Fibroblast of the aortic adventitia (primary cell): ENCODE measurements at regions not wholly inside any gene's neighbourhood (a gene's known extent, or its start where the extent isn't known, plus 50 kb on each side); places are given as distances from the start of the nearest gene placed in this dataset.

ENCODE experiments used
- DNase-seq: peaks from one replicate; pipeline ENCODE4 v3.0.0-alpha.2; 2010; ENCODE audit warnings: low read depth
- H3K4me3 ChIP-seq: 2 replicates; pipeline ENCODE4 v1.5.1; 2011; ENCODE audit warnings: low read depth, mild to moderate bottlenecking, control low read depth, low read length, moderate library complexity
- CTCF ChIP-seq: IDR thresholded peaks from 2 replicates; pipeline ENCODE4 v1.5.1; 2011; ENCODE audit warnings: mild to moderate bottlenecking, low read length, control low read depth, inconsistent platforms; ENCODE audit not compliant: insufficient read depth

- TF ChIP-seq CTCF, result no peak
- no peak overlapping the region for H3K4me3 ChIP-seq
- DNase-seq, result no peak
Measured at GRCh38 chr6:14676977-14677781, 559.6 kb downstream of the CD83 start.

DNA sequence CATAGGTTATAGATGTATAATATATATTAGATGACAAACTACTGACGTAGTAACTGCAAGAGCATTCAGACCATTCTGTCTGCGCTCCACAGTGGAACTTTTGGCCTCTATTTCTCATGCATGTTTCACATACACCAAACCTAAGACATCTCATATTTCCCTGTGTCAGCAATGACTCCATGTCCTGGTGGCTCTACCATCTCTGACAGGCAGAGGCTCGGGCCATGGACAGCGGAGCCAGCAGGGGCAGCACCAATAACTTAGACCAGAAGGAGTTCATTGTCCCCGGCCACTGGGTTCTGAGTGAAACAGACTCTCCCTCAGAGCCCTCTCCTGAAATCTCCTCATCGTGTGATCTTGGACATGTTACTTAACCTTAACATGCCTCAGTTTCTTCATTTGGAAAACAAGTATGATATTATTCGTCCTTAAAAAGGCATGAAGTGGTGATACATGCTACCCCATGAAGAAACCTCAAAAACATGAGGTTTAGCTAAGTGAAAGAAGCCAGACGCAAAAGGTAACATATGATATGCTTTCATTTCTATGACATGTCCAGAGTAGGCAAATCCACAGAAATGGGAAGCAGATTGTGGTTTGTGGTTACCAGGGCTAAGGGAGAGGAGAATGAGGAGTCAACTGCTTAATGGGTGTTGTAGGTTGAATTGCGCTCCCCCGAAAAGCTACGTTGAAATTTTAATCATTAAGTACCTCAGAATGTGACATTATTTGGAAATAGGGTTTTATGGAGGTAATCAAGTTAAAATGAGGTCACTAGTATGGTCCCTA, 564.0 kb upstream of the JARID2 start:
- no peak for DNase-seq
- H3K4me3 ChIP-seq, result no peak overlapping the region
- TF ChIP-seq CTCF, result no peak

GRCh38 chr6:14682812-14683211, 563.1 kb upstream of the JARID2 start:
- TF ChIP-seq CTCF, result no peak
- H3K4me3 ChIP-seq, result no peak overlapping the region
- DNase-seq, result peak; percentile 64

DNA sequence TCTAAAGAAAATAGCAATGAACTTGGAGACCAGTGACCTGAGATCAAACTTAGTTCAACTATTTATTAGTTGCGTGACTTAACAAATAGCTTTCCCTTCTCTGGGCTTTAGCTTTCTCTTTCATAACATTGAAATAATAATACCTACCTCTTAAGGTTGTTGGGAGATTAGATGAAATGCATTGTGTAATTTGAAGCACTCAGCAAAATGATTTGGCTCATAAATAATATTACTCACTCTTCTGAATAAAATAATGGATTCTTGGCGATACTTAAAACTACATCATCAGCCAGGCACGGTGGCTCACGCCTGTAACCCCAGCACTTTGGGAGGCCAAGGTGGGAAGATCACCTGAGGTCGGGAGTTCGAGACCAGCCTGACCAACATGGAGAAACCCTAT, 556.2 kb upstream of the JARID2 start:
- TF ChIP-seq CTCF, result no peak

DNA sequence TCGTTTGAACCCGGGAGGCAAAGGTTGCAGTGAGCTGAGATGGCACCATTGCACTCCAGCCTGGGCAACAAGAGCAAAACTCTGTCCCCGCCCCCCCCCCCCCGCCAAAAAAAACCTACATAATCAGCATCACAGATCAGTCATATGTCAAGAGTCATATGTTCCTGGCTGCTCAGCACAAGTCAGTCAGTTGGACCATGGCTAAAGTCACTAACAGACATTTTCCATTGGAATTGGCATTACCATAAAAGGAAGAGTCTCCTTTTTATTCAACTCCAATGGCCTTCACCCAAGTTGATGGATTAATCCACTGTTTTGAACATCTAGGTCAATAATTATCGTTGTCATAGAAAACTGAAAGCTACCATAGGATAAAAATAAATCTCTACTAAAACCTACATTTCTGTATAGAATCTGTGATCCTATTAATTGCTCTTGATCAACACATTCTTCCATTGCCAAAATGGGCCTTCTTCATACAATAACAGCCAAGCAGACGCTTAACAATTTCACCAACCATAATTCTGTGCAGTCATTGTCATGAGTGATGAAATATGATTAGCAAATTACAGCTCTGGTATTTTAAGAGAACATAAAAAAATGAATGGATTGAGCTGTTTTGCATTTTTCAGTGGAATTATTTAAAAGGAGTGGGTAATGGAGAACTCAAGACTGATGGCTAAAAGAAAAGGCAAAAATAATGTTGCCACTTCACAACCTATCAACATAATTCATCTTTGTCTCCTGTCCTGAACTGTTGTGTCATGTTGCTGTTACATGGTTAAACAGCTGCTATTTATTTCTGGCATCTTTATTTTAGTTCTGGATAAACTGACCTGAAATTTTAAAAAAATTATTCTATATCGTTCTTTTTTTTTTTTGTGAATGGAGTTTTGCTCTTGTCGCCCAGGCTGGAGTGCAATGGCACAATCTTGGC, 555.5 kb upstream of the JARID2 start:
- no peak for TF ChIP-seq CTCF
- no peak overlapping the region for H3K4me3 ChIP-seq
- DNase-seq, result no peak

More for the DNA sequence above, 556.2 kb upstream of the JARID2 start:
- DNase-seq, result no peak
- H3K4me3 ChIP-seq, result no peak overlapping the region

GRCh38 chr6:14692208-14692607, 553.7 kb upstream of the JARID2 start:
- TF ChIP-seq CTCF, result no peak
- DNase-seq, result no peak
- no peak overlapping the region for H3K4me3 ChIP-seq
